SH-SY5Y (cell line): ENCODE measurements at regions not wholly inside any gene's neighbourhood (a gene's known extent, or its start where the extent isn't known, plus 50 kb on each side); places are given as distances from the start of the nearest gene placed in this dataset.
A peak's percentile ranks its signal among the peaks of the same experiment; 100 is the strongest.

Source experiments
- GATA2 ChIP-seq: IDR thresholded peaks from 2 replicates; pipeline ENCODE4 v1.6.1; 2011; ENCODE audit warnings: mild to moderate bottlenecking, low read depth, low read length
- GATA3 ChIP-seq: IDR thresholded peaks from 2 replicates; pipeline ENCODE4 v1.6.1; 2011; ENCODE audit warnings: low read depth, mild to moderate bottlenecking, low read length, moderate library complexity

- no peak for TF ChIP-seq GATA3
- no peak for TF ChIP-seq GATA2
These were observed 98.9 kb upstream of the ARL4C start for GRCh38 chr2:234595829-234596228.

- TF ChIP-seq GATA2 (no peak), GATA3 (no peak)
These were observed 97.8 kb upstream of the ARL4C start for GRCh38 chr2:234594715-234595114.

- TF ChIP-seq GATA3: no peak
- TF ChIP-seq GATA2: no peak
These were observed 96.8 kb upstream of the ARL4C start for GRCh38 chr2:234593636-234594035.

- TF ChIP-seq GATA2 (no peak), GATA3 (no peak)
These were observed 95.7 kb upstream of the ARL4C start for GRCh38 chr2:234592541-234592940.

GRCh38 chr2:234590076-234590475, 93.2 kb upstream of the ARL4C start:
- TF ChIP-seq GATA2 (no peak), GATA3 (no peak)

GRCh38 chr2:234588054-234588430, 91.2 kb upstream of the ARL4C start:
- no peak for TF ChIP-seq GATA3
- no peak for TF ChIP-seq GATA2

- TF ChIP-seq GATA2: no peak
These were observed 90.6 kb upstream of the ARL4C start for GRCh38 chr2:234587341-234588053.

GRCh38 chr2:234583331-234583730, 86.5 kb upstream of the ARL4C start:
- TF ChIP-seq GATA3 (no peak), GATA2 (no peak)

GRCh38 chr2:234580686-234581085, 83.8 kb upstream of the ARL4C start:
- TF ChIP-seq GATA2: no peak
- TF ChIP-seq GATA3: no peak

- TF ChIP-seq GATA2 (peak; percentile 18; the same call in 1 of the 2 replicates), GATA3 (no peak)
These were observed 82.5 kb upstream of the ARL4C start for GRCh38 chr2:234579231-234579962.

- TF ChIP-seq GATA2 (no peak), GATA3 (no peak)
These were observed 81.5 kb upstream of the ARL4C start for GRCh38 chr2:234578389-234578788.

GRCh38 chr2:234577191-234577590, 80.3 kb upstream of the ARL4C start:
- TF ChIP-seq GATA3: no peak
- no peak for TF ChIP-seq GATA2

- TF ChIP-seq GATA3: no peak
These were observed 74.9 kb upstream of the ARL4C start for GRCh38 chr2:234571620-234572407.

GRCh38 chr2:234570476-234570875, 73.6 kb upstream of the ARL4C start:
- TF ChIP-seq GATA3: no peak
- no peak for TF ChIP-seq GATA2
